ENCODE measurements at regions not wholly inside any gene's neighbourhood (a gene's known extent, or its start where the extent isn't known, plus 50 kb on each side); places are given as distances from the start of the nearest gene placed in this dataset.

GRCh38 chr10:31153692-31154091 is 122.0 kb upstream of the ZNF438 start:
- TF ChIP-seq CTCF (IDR thresholded peaks at IDR 0.05) (no peak), POLR2A (IDR thresholded peaks at IDR 0.05) (no peak)

All from adrenal gland (tissue), 5 donors.